ENCODE measurements at regions not wholly inside any gene's neighbourhood (a gene's known extent, or its start where the extent isn't known, plus 50 kb on each side); places are given as distances from the start of the nearest gene placed in this dataset.
"Not testable (repeated sequence)": the region's sequence is repeated elsewhere in the genome, so short reads cannot be mapped to it uniquely, and the experiment has no call there.

- TF ChIP-seq CTCF (conservative IDR thresholded peaks at IDR 0.05; ENCODE audit: low read length); EZH2phosphoT487 (IDR thresholded peaks at IDR 0.05; ENCODE audit: borderline replicate concordance): not testable (repeated sequence)
Observed at GRCh38 chr2:89767058-89767457, 1075.6 kb downstream of the RPIA start.
